ENCODE measurements at regions not wholly inside any gene's neighbourhood (a gene's known extent, or its start where the extent isn't known, plus 50 kb on each side); places are given as distances from the start of the nearest gene placed in this dataset.

DNA sequence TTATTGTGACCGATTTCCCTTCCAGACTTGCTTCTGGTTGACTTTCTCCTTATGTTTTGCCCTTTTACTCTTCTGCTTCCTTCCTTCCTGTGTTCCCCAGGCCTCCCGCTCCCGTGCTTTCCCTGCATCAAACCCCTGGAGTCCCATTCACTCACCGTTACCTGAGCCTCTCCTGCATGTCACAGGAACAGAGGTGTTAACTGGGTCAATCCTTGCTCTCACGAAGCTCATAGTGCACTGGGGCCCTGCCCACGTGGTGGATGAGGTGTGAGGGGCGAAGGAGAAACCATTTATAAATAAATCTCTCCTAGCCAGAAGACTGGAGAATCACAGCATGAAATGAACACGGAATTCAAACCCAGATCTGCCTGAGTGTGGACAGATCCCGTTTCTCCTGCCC is 83.1 kb upstream of the MSX1 start:
- ChIA-PET POLR2A (no interaction called here), CTCF (no interaction called here)
- TF ChIP-seq, protein P1, sequence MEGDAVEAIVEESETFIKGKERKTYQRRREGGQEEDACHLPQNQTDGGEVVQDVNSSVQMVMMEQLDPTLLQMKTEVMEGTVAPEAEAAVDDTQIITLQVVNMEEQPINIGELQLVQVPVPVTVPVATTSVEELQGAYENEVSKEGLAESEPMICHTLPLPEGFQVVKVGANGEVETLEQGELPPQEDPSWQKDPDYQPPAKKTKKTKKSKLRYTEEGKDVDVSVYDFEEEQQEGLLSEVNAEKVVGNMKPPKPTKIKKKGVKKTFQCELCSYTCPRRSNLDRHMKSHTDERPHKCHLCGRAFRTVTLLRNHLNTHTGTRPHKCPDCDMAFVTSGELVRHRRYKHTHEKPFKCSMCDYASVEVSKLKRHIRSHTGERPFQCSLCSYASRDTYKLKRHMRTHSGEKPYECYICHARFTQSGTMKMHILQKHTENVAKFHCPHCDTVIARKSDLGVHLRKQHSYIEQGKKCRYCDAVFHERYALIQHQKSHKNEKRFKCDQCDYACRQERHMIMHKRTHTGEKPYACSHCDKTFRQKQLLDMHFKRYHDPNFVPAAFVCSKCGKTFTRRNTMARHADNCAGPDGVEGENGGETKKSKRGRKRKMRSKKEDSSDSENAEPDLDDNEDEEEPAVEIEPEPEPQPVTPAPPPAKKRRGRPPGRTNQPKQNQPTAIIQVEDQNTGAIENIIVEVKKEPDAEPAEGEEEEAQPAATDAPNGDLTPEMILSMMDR (IDR thresholded peaks at IDR 0.05; ENCODE audit: insufficient read depth, low read depth, low read length): no peak

GRCh38 chr4:4775493-4776004 is 83.9 kb upstream of the MSX1 start:
- DNase-seq (ENCODE audit: low read depth): no peak
- TF ChIP-seq, protein P1 (IDR thresholded peaks at IDR 0.05; ENCODE audit: insufficient read depth, low read depth, low read length): no peak
- ChIA-PET CTCF (interaction anchor here (1.5 to 1.7 kb wide), 2 partner anchors 13 to 108 kb away, joined by 3 to 4 read pairs; no protein-coding TSS in a partner anchor), POLR2A (no interaction called here)
- Histone ChIP-seq H3K4me3 (ENCODE audit: low read depth, low read length) (no peak overlapping the region), H3K36me3 (ENCODE audit: control insufficient read depth, insufficient read depth, low read length) (no peaks in the 10 kb centered on the region), H3K27me3 (ENCODE audit: control insufficient read depth, insufficient read depth, low read length) (peaks cover 1% of the 10 kb centered on the region; the same call in 1 of the 2 replicates)

More for the DNA sequence above, 83.1 kb upstream of the MSX1 start:
- no peak for DNase-seq (ENCODE audit: low read depth)
- no peaks in the 10 kb centered on the region for H3K36me3 ChIP-seq (ENCODE audit: control insufficient read depth, insufficient read depth, low read length)
- no peak overlapping the region for H3K4me3 ChIP-seq (ENCODE audit: low read depth, low read length)
- H3K27me3 ChIP-seq (ENCODE audit: control insufficient read depth, insufficient read depth, low read length): peaks cover 1% of the 10 kb centered on the region; the same call in 1 of the 2 replicates

GRCh38 chr4:4772534-4772933 is 86.9 kb upstream of the MSX1 start:
- DNase-seq (ENCODE audit: low read depth): no peak
- ChIA-PET POLR2A (no interaction called here), CTCF (no interaction called here)
- H3K36me3 ChIP-seq (ENCODE audit: control insufficient read depth, insufficient read depth, low read length): no peaks in the 10 kb centered on the region
- TF ChIP-seq, protein P1 (IDR thresholded peaks at IDR 0.05; ENCODE audit: insufficient read depth, low read depth, low read length): no peak
- peaks cover 1% of the 10 kb centered on the region; the same call in 1 of the 2 replicates for H3K27me3 ChIP-seq (ENCODE audit: control insufficient read depth, insufficient read depth, low read length)
- no peak overlapping the region for H3K4me3 ChIP-seq (ENCODE audit: low read depth, low read length)

GRCh38 chr4:4771160-4771559 is 88.3 kb upstream of the MSX1 start:
- TF ChIP-seq, protein P1 (IDR thresholded peaks at IDR 0.05; ENCODE audit: insufficient read depth, low read depth, low read length): no peak
- peaks cover 3% of the 10 kb centered on the region for H3K27me3 ChIP-seq (ENCODE audit: control insufficient read depth, insufficient read depth, low read length)
- H3K36me3 ChIP-seq (ENCODE audit: control insufficient read depth, insufficient read depth, low read length): no peaks in the 10 kb centered on the region
- H3K4me3 ChIP-seq (ENCODE audit: low read depth, low read length): no peak overlapping the region
- ChIA-PET POLR2A (no interaction called here), CTCF (interaction anchor here (1.1 kb wide), 1 partner anchor 17 kb away, joined by 3 read pairs; no protein-coding TSS in a partner anchor)
- DNase-seq (ENCODE audit: low read depth): no peak

DNA sequence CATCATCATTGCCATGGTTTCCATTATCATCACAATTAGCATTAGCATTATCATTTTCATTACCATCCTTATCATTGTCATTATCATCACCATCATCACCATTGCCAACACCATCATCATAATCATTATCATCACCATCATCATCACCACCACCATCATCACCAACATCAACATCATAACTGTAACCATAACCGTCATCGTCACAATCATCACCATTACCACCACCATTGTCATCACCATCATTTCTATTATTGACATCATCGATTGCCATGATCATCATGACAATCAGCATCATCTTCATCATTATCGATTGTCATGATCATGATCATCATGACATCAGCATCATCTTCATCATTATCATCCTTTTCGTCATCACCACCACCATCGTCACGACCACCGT is 88.9 kb upstream of the MSX1 start:
- DNase-seq (ENCODE audit: low read depth): no peak
- ChIA-PET CTCF (interaction anchor here (1.1 kb wide), 1 partner anchor 16 kb away, joined by 3 read pairs; no protein-coding TSS in a partner anchor), POLR2A (no interaction called here)
- Histone ChIP-seq H3K4me3 (ENCODE audit: low read depth, low read length) (no peak overlapping the region), H3K36me3 (ENCODE audit: control insufficient read depth, insufficient read depth, low read length) (no peaks in the 10 kb centered on the region), H3K27me3 (ENCODE audit: control insufficient read depth, insufficient read depth, low read length) (peaks cover 2% of the 10 kb centered on the region)
- TF ChIP-seq, protein P1 (IDR thresholded peaks at IDR 0.05; ENCODE audit: insufficient read depth, low read depth, low read length): no peak
